GM12891 (cell line): ENCODE measurements at regions not wholly inside any gene's neighbourhood (a gene's known extent, or its start where the extent isn't known, plus 50 kb on each side); places are given as distances from the start of the nearest gene placed in this dataset.

Experiments
- PAX5 ChIP-seq: IDR thresholded peaks from 2 replicates; pipeline ENCODE4 v1.6.1; 2011; ENCODE audit warnings: low read length, moderate library complexity, mild to moderate bottlenecking; ENCODE audit not compliant: insufficient read depth, severe bottlenecking
- POLR2A ChIP-seq: IDR thresholded peaks from 2 replicates; pipeline ENCODE4 v1.6.1; 2011; ENCODE audit warnings: low read depth, low read length, control low read depth
- POLR2AphosphoS5 ChIP-seq: IDR thresholded peaks from 2 replicates; pipeline ENCODE4 v1.6.1; 2011; ENCODE audit warnings: low read depth, low read length, control low read depth
- POU2F2 ChIP-seq: IDR thresholded peaks from 2 replicates; pipeline ENCODE4 v1.6.1; 2011; ENCODE audit warnings: low read depth, mild to moderate bottlenecking, control low read depth, low read length, moderate library complexity
- SPI1 ChIP-seq: IDR thresholded peaks from 2 replicates; pipeline ENCODE4 v1.6.1; 2011; ENCODE audit warnings: low read depth, low read length, control low read depth
- TAF1 ChIP-seq: IDR thresholded peaks from 2 replicates; pipeline ENCODE4 v1.6.1; 2011; ENCODE audit warnings: low read depth, low read length, control low read depth

GRCh38 chr7:125555916-125556315 lies 626.3 kb upstream of the POT1 start:
- TF ChIP-seq POLR2A (no peak), POLR2AphosphoS5 (no peak), TAF1 (no peak), SPI1 (no peak), POU2F2 (no peak), PAX5 (no peak)
